DOHH2 (cell line): ENCODE measurements at regions not wholly inside any gene's neighbourhood (a gene's known extent, or its start where the extent isn't known, plus 50 kb on each side); places are given as distances from the start of the nearest gene placed in this dataset.

Experiments used
- H3F3A ChIP-seq: fragments of 200-600 bp; sonication (generic), shearing (Covaris generic); 2 replicates; pipeline ENCODE4 v1.6.0; 2016; ENCODE audit warnings: antibody characterized with exemption, mild to moderate bottlenecking; ENCODE audit not compliant: control insufficient read depth, insufficient read depth
- H3K27ac ChIP-seq: fragments of 200-600 bp; sonication (generic); 2 replicates; pipeline ENCODE4 v1.5.1; 2014; ENCODE audit warnings: low read depth, mild to moderate bottlenecking, low read length, moderate library complexity
- H3K27me3 ChIP-seq: fragments of 200-600 bp; sonication (generic); 2 replicates; pipeline ENCODE4 v1.6.1; 2014; ENCODE audit warnings: mild to moderate bottlenecking, low read length, mixed read lengths; ENCODE audit not compliant: control insufficient read depth
- H3K36me3 ChIP-seq: fragments of 200-600 bp; sonication (generic); 2 replicates; pipeline ENCODE4 v1.6.1; 2014; ENCODE audit warnings: mild to moderate bottlenecking, low read length, moderate library complexity, mixed read lengths; ENCODE audit not compliant: control insufficient read depth
- H3K4me1 ChIP-seq: fragments of 200-600 bp; sonication (generic); 2 replicates; pipeline ENCODE4 v1.6.1; 2014; ENCODE audit warnings: mild to moderate bottlenecking, low read length, mixed read lengths; ENCODE audit not compliant: control insufficient read depth
- H3K4me2 ChIP-seq: fragments of 200-600 bp; sonication (generic); 2 replicates; pipeline ENCODE4 v1.6.0; 2014; ENCODE audit warnings: mild to moderate bottlenecking, low read length, moderate library complexity
- H3K4me3 ChIP-seq: fragments of 200-600 bp; sonication (generic); 2 replicates; pipeline ENCODE4 v1.5.1; 2014; ENCODE audit warnings: mild to moderate bottlenecking, low read length, mixed read lengths
- H3K79me2 ChIP-seq: fragments of 200-600 bp; sonication (generic); 2 replicates; pipeline ENCODE4 v1.6.1; 2014; ENCODE audit warnings: mild to moderate bottlenecking, low read length, mixed read lengths; ENCODE audit not compliant: control insufficient read depth
- H3K9me2 ChIP-seq: fragments of 200-600 bp; sonication (generic); replicated peaks from 2 replicates; pipeline ENCODE4 v1.6.1; 2014; ENCODE audit warnings: mild to moderate bottlenecking, low read length, mixed read lengths; ENCODE audit not compliant: control insufficient read depth
- H3K9me3 ChIP-seq: fragments of 200-600 bp; sonication (generic); 2 replicates; pipeline ENCODE4 v1.6.1; 2014; ENCODE audit warnings: antibody characterized with exemption, low read length, mixed read lengths; ENCODE audit not compliant: control insufficient read depth, insufficient read depth
- H4K20me1 ChIP-seq: fragments of 200-600 bp; sonication (generic); 2 replicates; pipeline ENCODE4 v1.6.0; 2014; ENCODE audit warnings: low read depth, mild to moderate bottlenecking, antibody characterized with exemption, low read length, moderate library complexity; ENCODE audit not compliant: control insufficient read depth, insufficient read depth
- CTCF ChIP-seq: fragments of 200-600 bp; sonication (generic); IDR thresholded peaks from one replicate; pipeline ENCODE4 v1.5.1; 2014; ENCODE audit warnings: antibody characterized with exemption, mild to moderate bottlenecking, low read depth, low read length; ENCODE audit not compliant: poor library complexity, severe bottlenecking
- EZH2phosphoT487 ChIP-seq: fragments of 200-600 bp; sonication (generic); IDR thresholded peaks from 2 replicates; pipeline ENCODE4 v1.6.1; 2017; ENCODE audit warnings: borderline replicate concordance, mild to moderate bottlenecking, antibody characterized with exemption, low read length, moderate library complexity, mixed read lengths

- H3K4me3 ChIP-seq = no peak overlapping the region
- H3K27me3 ChIP-seq = no peaks in the 10 kb centered on the region
- H3K9me3 ChIP-seq = no peaks in the 10 kb centered on the region
- no peak overlapping the region for H3K27ac ChIP-seq
- H3K36me3 ChIP-seq = no peaks in the 10 kb centered on the region
- H4K20me1 ChIP-seq = no peaks in the 10 kb centered on the region
- no peaks in the 10 kb centered on the region for H3K9me2 ChIP-seq
- H3K4me1 ChIP-seq = no peaks in the 10 kb centered on the region
- H3K79me2 ChIP-seq = no peaks in the 10 kb centered on the region
- H3F3A ChIP-seq = no peaks in the 10 kb centered on the region
- H3K4me2 ChIP-seq = no peak overlapping the region
- no peak for TF ChIP-seq CTCF
- TF ChIP-seq EZH2phosphoT487 = no peak
These were observed 359.4 kb downstream of the ZNF536 start for GRCh38 chr19:30731591-30731990.

GRCh38 chr19:30729451-30729850 is 357.3 kb downstream of the ZNF536 start:
- Histone ChIP-seq H3K4me2 (no peak overlapping the region), H3K4me3 (no peak overlapping the region), H4K20me1 (no peaks in the 10 kb centered on the region), H3K36me3 (no peaks in the 10 kb centered on the region), H3K9me3 (no peaks in the 10 kb centered on the region), H3K27me3 (no peaks in the 10 kb centered on the region), H3K4me1 (no peaks in the 10 kb centered on the region), H3K9me2 (no peaks in the 10 kb centered on the region), H3F3A (no peaks in the 10 kb centered on the region), H3K79me2 (no peaks in the 10 kb centered on the region), H3K27ac (no peak overlapping the region)
- TF ChIP-seq EZH2phosphoT487 (no peak), CTCF (no peak)

- Histone ChIP-seq H3F3A (no peaks in the 10 kb centered on the region), H4K20me1 (no peaks in the 10 kb centered on the region), H3K9me2 (no peaks in the 10 kb centered on the region), H3K4me3 (no peak overlapping the region), H3K4me2 (no peak overlapping the region), H3K36me3 (no peaks in the 10 kb centered on the region), H3K9me3 (no peaks in the 10 kb centered on the region), H3K27ac (no peak overlapping the region), H3K4me1 (no peaks in the 10 kb centered on the region), H3K79me2 (no peaks in the 10 kb centered on the region), H3K27me3 (no peaks in the 10 kb centered on the region)
- TF ChIP-seq EZH2phosphoT487 (no peak), CTCF (no peak)
These were observed 350.6 kb downstream of the ZNF536 start for GRCh38 chr19:30722761-30723160.

- Histone ChIP-seq H3K4me3 (no peak overlapping the region), H3K27ac (no peak overlapping the region), H3K79me2 (no peaks in the 10 kb centered on the region), H4K20me1 (no peaks in the 10 kb centered on the region), H3K4me1 (no peaks in the 10 kb centered on the region), H3K9me3 (no peaks in the 10 kb centered on the region), H3K27me3 (no peaks in the 10 kb centered on the region), H3K4me2 (no peak overlapping the region), H3K9me2 (no peaks in the 10 kb centered on the region), H3F3A (no peaks in the 10 kb centered on the region), H3K36me3 (no peaks in the 10 kb centered on the region)
- TF ChIP-seq CTCF = no peak
- no peak for TF ChIP-seq EZH2phosphoT487
These were observed 350.0 kb downstream of the ZNF536 start for GRCh38 chr19:30722186-30722585.
